GM13976 (cell line): ENCODE measurements at regions not wholly inside any gene's neighbourhood (a gene's known extent, or its start where the extent isn't known, plus 50 kb on each side); places are given as distances from the start of the nearest gene placed in this dataset.

Experiments
- DNase-seq: peaks from one replicate; pipeline ENCODE4 v3.0.0; 2012; ENCODE audit warnings: low spot score
- in situ Hi-C: fragments of 300-500 bp; cut with MboI; formaldehyde crosslinking; loops from one replicate; pipeline ENCODE4 v1.12.0; 2022; ENCODE audit warnings: low sequenced_read_pairs, mixed read lengths, inconsistent platforms; ENCODE audit not compliant: unreplicated experiment
- TF ChIP-seq, protein P1 (sequence below): IDR thresholded peaks from 2 replicates; pipeline ENCODE4 v1.5.1; 2012; ENCODE audit warnings: borderline replicate concordance, mild to moderate bottlenecking; ENCODE audit not compliant: insufficient read depth; ENCODE audit errors: extremely low read depth, missing control alignments, control extremely low read depth

DNA sequence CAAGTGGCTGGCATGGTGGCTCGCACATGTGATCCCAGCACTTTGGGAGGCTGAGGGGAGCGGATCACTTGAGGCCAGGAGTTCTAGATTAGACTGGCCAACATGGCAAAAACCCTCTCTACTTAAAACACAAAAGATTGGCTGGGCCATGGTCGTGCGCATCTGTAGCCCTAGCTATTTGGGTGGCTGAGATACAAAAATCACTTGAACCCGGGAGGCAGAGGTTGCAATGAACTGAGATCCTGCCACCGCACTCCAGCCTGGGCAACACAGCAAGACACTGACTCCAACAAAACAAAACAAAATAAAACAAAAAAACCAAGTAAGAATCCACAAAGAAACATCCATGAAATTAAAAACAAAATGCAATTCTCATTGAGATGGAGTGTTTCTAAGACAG lies 630.6 kb downstream of the UQCRFS1 start:
- TF ChIP-seq, protein P1, sequence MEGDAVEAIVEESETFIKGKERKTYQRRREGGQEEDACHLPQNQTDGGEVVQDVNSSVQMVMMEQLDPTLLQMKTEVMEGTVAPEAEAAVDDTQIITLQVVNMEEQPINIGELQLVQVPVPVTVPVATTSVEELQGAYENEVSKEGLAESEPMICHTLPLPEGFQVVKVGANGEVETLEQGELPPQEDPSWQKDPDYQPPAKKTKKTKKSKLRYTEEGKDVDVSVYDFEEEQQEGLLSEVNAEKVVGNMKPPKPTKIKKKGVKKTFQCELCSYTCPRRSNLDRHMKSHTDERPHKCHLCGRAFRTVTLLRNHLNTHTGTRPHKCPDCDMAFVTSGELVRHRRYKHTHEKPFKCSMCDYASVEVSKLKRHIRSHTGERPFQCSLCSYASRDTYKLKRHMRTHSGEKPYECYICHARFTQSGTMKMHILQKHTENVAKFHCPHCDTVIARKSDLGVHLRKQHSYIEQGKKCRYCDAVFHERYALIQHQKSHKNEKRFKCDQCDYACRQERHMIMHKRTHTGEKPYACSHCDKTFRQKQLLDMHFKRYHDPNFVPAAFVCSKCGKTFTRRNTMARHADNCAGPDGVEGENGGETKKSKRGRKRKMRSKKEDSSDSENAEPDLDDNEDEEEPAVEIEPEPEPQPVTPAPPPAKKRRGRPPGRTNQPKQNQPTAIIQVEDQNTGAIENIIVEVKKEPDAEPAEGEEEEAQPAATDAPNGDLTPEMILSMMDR, result no peak
- in situ Hi-C loops, result no loop called here
- no peak for DNase-seq

DNA sequence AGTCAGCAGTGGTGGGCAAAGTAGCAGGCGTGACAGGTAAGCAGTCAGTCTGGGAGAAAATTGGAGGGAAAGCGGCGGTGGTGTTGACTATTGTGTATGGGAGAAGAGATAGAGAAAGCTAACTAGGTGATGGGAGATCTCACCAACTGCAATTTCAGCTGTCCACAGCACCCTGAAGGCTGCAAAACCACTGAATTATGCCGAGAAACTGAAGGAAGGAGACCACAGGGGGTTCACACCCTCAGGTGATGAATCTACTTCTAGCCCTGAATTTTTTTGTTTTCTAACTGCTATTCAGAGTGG lies 631.5 kb downstream of the UQCRFS1 start:
- in situ Hi-C loops, result no loop called here
- no peak for DNase-seq
- TF ChIP-seq, protein P1, result no peak

DNA sequence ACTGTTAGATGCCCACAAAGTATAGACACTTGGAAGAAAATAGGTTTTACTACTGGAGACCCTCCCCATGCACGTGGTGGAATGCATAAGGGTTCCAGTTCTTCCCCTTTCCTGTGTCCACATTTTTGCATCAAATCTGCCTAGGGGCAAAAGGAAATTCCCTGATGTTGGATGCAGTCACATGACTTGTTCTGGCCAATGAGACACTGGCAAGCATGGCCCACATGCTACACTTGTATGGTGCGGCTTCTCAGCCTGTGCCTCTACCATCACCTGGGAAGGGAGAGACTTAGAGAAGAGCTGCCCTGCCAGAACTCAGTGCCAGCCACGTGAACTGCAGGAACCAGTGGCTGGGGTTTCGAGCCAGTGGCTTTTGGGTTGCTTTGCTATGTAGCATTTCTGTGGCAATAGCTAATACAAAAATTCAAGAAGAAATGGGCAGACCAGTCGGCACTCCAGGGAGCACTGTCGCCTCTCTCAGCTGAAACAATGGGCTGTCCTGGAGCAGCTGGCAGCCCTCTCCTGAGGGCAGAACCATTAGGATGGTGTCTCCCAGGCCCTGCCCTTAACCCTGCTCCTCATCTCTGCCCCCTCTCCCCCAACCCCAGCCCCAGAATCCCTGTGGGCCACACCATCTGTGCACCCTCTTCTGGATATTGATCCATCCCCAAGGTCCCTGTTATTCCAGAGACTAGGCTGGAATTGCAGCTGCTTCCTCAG lies 634.0 kb downstream of the UQCRFS1 start:
- TF ChIP-seq, protein P1, result no peak
- no peak for DNase-seq
- in situ Hi-C loops, result no loop called here

DNA sequence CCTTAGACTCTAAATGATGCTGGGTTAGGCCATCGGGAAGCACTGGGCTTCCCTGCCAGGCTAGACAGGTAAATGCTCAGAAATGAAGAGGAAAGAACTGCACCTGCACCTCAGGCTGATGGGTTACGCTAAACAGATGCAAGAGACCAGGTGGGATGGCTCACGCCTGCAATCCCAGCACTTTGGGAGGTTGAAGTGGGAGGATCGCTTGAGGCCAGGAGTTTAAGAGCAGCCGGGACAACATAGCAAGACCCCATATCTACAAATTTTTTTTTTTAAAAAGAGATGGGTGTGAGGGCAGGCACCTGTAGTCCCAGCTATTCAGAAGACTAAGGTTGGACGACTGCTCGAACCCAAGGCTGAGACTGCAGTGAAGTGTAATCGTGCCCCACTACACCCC lies 634.7 kb downstream of the UQCRFS1 start:
- in situ Hi-C loops, result no loop called here
- TF ChIP-seq, protein P1, result no peak
- no peak for DNase-seq

DNA sequence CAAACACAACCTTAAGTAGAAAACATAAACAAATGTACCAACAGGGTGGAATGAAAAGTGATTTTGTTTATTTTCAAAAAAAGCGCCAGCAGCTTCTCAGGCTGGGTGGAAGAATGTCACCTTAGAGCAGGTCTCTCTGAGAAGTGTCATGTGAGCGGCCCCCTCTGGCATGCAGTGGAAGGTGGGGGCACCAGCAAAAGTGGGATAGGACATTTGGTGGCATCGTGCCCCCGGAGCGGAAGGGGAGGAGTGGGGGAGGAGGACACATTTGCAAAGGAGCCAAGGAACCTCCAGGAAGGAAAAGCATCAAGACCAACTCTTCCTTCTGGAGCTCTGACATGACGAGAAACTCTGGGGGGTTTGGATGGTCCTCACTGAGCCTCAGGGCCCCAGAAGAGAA lies 635.3 kb downstream of the UQCRFS1 start:
- in situ Hi-C loops, result no loop called here
- TF ChIP-seq, protein P1, result no peak
- DNase-seq, result no peak

DNA sequence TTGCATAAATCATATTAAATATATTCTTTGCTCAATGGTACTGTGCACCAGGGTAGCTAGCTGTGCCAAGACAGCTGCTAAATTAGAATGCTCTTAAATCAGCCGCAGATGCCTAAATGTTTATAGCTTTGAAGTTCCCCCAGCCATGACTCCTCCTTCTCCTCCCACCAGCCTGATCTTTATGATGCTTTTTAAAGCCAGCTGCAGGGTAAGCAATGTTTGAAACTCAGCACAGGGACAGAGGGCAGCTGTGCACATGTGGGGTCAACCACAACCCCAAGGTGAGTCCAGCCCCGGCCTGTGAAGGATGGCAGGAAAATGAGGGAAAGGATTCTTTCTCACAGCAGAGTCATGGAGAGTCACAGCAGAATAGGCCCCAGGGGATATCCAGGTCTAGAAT lies 635.7 kb downstream of the UQCRFS1 start:
- TF ChIP-seq, protein P1, result no peak
- in situ Hi-C loops, result no loop called here
- DNase-seq, result no peak
